Subcutaneous abdominal adipose tissue (tissue), 5 donors: ENCODE measurements at regions not wholly inside any gene's neighbourhood (a gene's known extent, or its start where the extent isn't known, plus 50 kb on each side); places are given as distances from the start of the nearest gene placed in this dataset.

Source experiments
- H3K27ac ChIP-seq: one replicate; pipeline ENCODE4 v1.7.0; 2013; ENCODE audit warnings: low read depth, mild to moderate bottlenecking, inconsistent platforms, low read length, moderate library complexity
- H3K27me3 ChIP-seq, 5 donors: one replicate each; pipeline ENCODE4 v1.7.0; 2013; ENCODE audit warnings: low read length in 5 of 5, inconsistent platforms in 1 of 5; ENCODE audit not compliant: control insufficient read depth in 5 of 5, insufficient read depth in 4 of 5
- H3K36me3 ChIP-seq, 5 donors: one replicate each; pipeline ENCODE4 v1.7.0; 2013; ENCODE audit warnings: low read length in 5 of 5; ENCODE audit not compliant: control insufficient read depth in 5 of 5, insufficient read depth in 5 of 5
- H3K4me1 ChIP-seq, 5 donors: one replicate each; pipeline ENCODE4 v1.7.0; 2013; ENCODE audit warnings: low read length in 5 of 5, mild to moderate bottlenecking in 3 of 5, moderate library complexity in 1 of 5; ENCODE audit not compliant: control insufficient read depth in 5 of 5, insufficient read depth in 5 of 5
- H3K4me3 ChIP-seq, 5 donors: one replicate each; pipeline ENCODE4 v1.7.0; 2013; ENCODE audit warnings: low read length in 5 of 5, low read depth in 1 of 5
- H3K9ac ChIP-seq, 5 donors: one replicate each; pipeline ENCODE4 v1.7.0; 2013; ENCODE audit warnings: low read length in 5 of 5, mild to moderate bottlenecking in 4 of 5, moderate library complexity in 3 of 5
- H3K9me3 ChIP-seq, 5 donors: one replicate each; pipeline ENCODE4 v1.7.0; 2013; ENCODE audit warnings: low read length in 5 of 5; ENCODE audit not compliant: control insufficient read depth in 5 of 5
- donor health status: healthy.
- donor health status: healthy.
- donor health status: healthy.
- donor health status: healthy.
- donor health status: healthy.

DNA sequence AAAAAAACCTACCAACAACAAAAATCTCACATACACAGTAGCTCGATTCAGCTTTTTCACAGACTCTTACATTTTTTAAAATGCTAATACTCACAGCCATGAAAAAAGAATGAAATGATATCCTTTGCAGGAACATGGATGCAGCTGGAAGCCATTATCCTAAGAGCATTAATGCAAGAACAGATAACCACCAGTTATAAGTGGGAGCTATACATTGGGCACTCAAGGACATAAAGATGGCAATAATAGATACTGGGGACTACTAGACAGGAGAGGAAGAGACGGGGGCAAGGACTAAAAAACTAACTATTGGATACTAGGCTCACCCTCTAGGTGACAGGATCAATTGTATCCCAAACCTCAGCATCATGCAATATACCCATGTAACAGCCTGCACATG lies 90.3 kb upstream of the CCNH start:
- Histone ChIP-seq H3K4me1 (no peaks in the 10 kb centered on the region), H3K36me3 (no peaks in the 10 kb centered on the region), H3K27ac (no peak overlapping the region), H3K4me3 (no peak overlapping the region), H3K9me3 (no peaks in the 10 kb centered on the region), H3K27me3 (no peaks in the 10 kb centered on the region), H3K9ac (no peak overlapping the region)

DNA sequence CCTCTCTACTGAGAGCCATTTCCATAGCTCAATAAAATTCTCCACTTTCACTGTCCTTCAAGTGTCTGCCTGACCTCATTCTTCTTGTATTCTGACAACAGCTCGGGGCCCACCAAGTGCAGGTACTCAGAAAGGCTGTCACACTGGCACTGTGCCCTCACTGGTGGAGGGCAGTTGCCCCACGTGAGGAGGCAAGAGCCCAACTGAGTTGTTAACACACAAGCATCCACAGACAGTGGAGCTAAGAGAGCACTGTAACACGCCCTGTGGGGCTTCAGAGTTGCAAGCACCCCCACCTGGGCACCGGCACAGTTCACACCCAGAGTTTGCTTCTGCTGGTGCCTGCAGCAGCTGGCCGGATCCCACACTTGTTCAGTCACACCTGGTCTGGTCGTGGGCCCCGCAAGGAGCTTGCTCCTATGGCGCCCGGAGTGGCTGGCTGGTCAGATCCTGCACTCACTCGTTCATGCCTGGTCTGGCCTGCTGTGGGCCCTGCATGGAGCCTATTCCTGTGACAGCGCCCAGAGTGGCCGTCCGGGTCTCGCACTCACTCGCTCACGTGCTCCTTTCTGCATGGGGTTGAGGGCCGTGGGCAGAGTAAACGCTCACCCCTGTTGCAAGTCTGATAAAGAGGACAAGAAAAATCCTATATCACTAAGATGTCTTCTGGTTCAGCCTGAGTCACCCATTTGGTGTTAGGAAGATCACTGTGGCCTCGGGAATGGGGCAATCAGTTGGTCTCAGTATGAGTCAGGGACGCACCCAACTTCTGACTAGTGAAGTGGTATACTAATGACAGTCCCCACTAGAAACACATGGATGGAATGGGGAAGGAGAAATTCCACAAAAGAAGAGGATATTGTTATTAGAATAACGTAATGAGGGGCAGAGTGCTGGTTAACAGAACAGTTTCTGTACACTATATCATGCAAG lies 87.0 kb upstream of the CCNH start:
- Histone ChIP-seq H3K36me3 (no peaks in the 10 kb centered on the region), H3K4me1 (no peaks in the 10 kb centered on the region), H3K27me3 (no peaks in the 10 kb centered on the region), H3K27ac (no peak overlapping the region), H3K9me3 (peaks cover 3 to 10% (median 4%) of the 10 kb centered on the region in 5 donors), H3K4me3 (no peak overlapping the region), H3K9ac (no peak overlapping the region)
